Inferior parietal cortex (tissue), 1 donor: ENCODE measurements at regions not wholly inside any gene's neighbourhood (a gene's known extent, or its start where the extent isn't known, plus 50 kb on each side); places are given as distances from the start of the nearest gene placed in this dataset.
"Not testable (repeated sequence)": the region's sequence is repeated elsewhere in the genome, so short reads cannot be mapped to it uniquely, and the experiment has no call there.

Experiments used
- DNase-seq: peaks from one replicate; pipeline ENCODE4 v3.0.0-alpha.2; 2016; ENCODE audit errors: extremely low spot score

- DNase-seq: peak; percentile 76
Observed at GRCh38 chr16:13453938-13454553, 465.9 kb upstream of the ERCC4 start.

- DNase-seq: no peak
Observed at GRCh38 chr16:13463619-13464018, 456.3 kb upstream of the ERCC4 start.

GRCh38 chr16:13471036-13471435, 448.9 kb upstream of the ERCC4 start:
- DNase-seq: no peak

GRCh38 chr16:13478991-13479390, 441.0 kb upstream of the ERCC4 start:
- no peak for DNase-seq

GRCh38 chr16:13479549-13479948, 440.4 kb upstream of the ERCC4 start:
- no peak for DNase-seq

- no peak for DNase-seq
Observed at GRCh38 chr16:13480801-13481200, 439.2 kb upstream of the ERCC4 start.

GRCh38 chr16:13483121-13483520, 436.8 kb upstream of the ERCC4 start:
- DNase-seq: no peak

GRCh38 chr16:13489416-13489815, 430.5 kb upstream of the ERCC4 start:
- DNase-seq: not testable (repeated sequence)

GRCh38 chr16:13492046-13492445, 427.9 kb upstream of the ERCC4 start:
- no peak for DNase-seq

- peak; percentile 5 for DNase-seq
Observed at GRCh38 chr16:13503960-13504635, 415.9 kb upstream of the ERCC4 start.

- DNase-seq: no peak
Observed at GRCh38 chr16:13507530-13507929, 412.4 kb upstream of the ERCC4 start.

- DNase-seq: no peak
Observed at GRCh38 chr16:13510425-13511151, 409.4 kb upstream of the ERCC4 start.

- DNase-seq: no peak
Observed at GRCh38 chr16:13517841-13518240, 402.1 kb upstream of the ERCC4 start.

- no peak for DNase-seq
Observed at GRCh38 chr16:13519871-13520270, 400.1 kb upstream of the ERCC4 start.

- DNase-seq: no peak
Observed at GRCh38 chr16:13521356-13521755, 398.6 kb upstream of the ERCC4 start.

- DNase-seq: no peak
Observed at GRCh38 chr16:13527332-13527731, 392.6 kb upstream of the ERCC4 start.

GRCh38 chr16:13528691-13529090, 391.3 kb upstream of the ERCC4 start:
- DNase-seq: no peak

- no peak for DNase-seq
Observed at GRCh38 chr16:13529193-13529982, 390.6 kb upstream of the ERCC4 start.

GRCh38 chr16:13540771-13541170, 379.2 kb upstream of the ERCC4 start:
- DNase-seq: no peak

- DNase-seq: no peak
Observed at GRCh38 chr16:13542284-13542683, 377.7 kb upstream of the ERCC4 start.

GRCh38 chr16:13543850-13544249, 376.1 kb upstream of the ERCC4 start:
- DNase-seq: no peak

- no peak for DNase-seq
Observed at GRCh38 chr16:13545271-13545670, 374.7 kb upstream of the ERCC4 start.
